HG03025 (cell line): ENCODE measurements at regions not wholly inside any gene's neighbourhood (a gene's known extent, or its start where the extent isn't known, plus 50 kb on each side); places are given as distances from the start of the nearest gene placed in this dataset.

ENCODE experiments used
- ATAC-seq: cut with Tn5 transposase; IDR thresholded peaks from one replicate; pipeline ENCODE4 v1.9.1; 2021; ENCODE audit warnings: mild to moderate bottlenecking, moderate library complexity; ENCODE audit not compliant: unreplicated experiment, low FRiP score

- no peak for ATAC-seq
Observed at GRCh38 chr3:43926055-43926454, 235.3 kb downstream of the ABHD5 start.

- ATAC-seq, result no peak
Observed at GRCh38 chr3:43932921-43933320, 242.2 kb downstream of the ABHD5 start.

- ATAC-seq, result no peak
Observed at GRCh38 chr3:43948013-43948412, 257.3 kb downstream of the ABHD5 start.

- ATAC-seq, result peak; percentile 43
Observed at GRCh38 chr3:43949594-43949993, 258.9 kb downstream of the ABHD5 start.

GRCh38 chr3:43950775-43951174 lies 260.0 kb downstream of the ABHD5 start:
- ATAC-seq, result no peak

GRCh38 chr3:43951813-43952212 lies 261.1 kb downstream of the ABHD5 start:
- no peak for ATAC-seq

GRCh38 chr3:43953380-43953779 lies 262.6 kb downstream of the ABHD5 start:
- ATAC-seq, result no peak

- no peak for ATAC-seq
Observed at GRCh38 chr3:43953814-43954692, 263.3 kb downstream of the ABHD5 start.

- ATAC-seq, result no peak
Observed at GRCh38 chr3:43956945-43957344, 266.2 kb downstream of the ABHD5 start.

GRCh38 chr3:43957553-43957952 lies 266.8 kb downstream of the ABHD5 start:
- ATAC-seq, result no peak

- no peak for ATAC-seq
Observed at GRCh38 chr3:43958005-43958770, 267.4 kb downstream of the ABHD5 start.

- no peak for ATAC-seq
Observed at GRCh38 chr3:43958973-43959372, 268.2 kb downstream of the ABHD5 start.

GRCh38 chr3:43959498-43960447 lies 269.0 kb downstream of the ABHD5 start:
- ATAC-seq, result no peak

GRCh38 chr3:43960448-43960840 lies 269.7 kb downstream of the ABHD5 start:
- no peak for ATAC-seq

GRCh38 chr3:43962043-43962442 lies 271.3 kb downstream of the ABHD5 start:
- ATAC-seq, result no peak

- no peak for ATAC-seq
Observed at GRCh38 chr3:43963208-43963607, 272.5 kb downstream of the ABHD5 start.

GRCh38 chr3:43964640-43965039 lies 273.9 kb downstream of the ABHD5 start:
- ATAC-seq, result no peak

- no peak for ATAC-seq
Observed at GRCh38 chr3:43965656-43966055, 274.9 kb downstream of the ABHD5 start.

- ATAC-seq, result no peak
Observed at GRCh38 chr3:43966126-43966525, 275.4 kb downstream of the ABHD5 start.

GRCh38 chr3:43966530-43966929 lies 275.2 kb upstream of the TOPAZ1 start:
- ATAC-seq, result no peak

- ATAC-seq, result no peak
Observed at GRCh38 chr3:43968465-43968864, 273.2 kb upstream of the TOPAZ1 start.
